K562 (cell line): ENCODE measurements at regions not wholly inside any gene's neighbourhood (a gene's known extent, or its start where the extent isn't known, plus 50 kb on each side); places are given as distances from the start of the nearest gene placed in this dataset.

ENCODE experiments used
- ATAC-seq: fragments of 200-7000 bp; cut with Tn5 transposase; 3 replicates; pipeline ENCODE4 v1.9.1; 2020; ENCODE audit warnings: moderate library complexity
- BruUV-seq: library from RNA; stranded (reverse); fragments of 400-500 nt; replicated peaks from 2 replicates; lab custom pipeline; 2021; lab: Mats Ljungman, UMichigan
- CTCF ChIA-PET: fragments of 300-600 bp; formaldehyde crosslinking; extraction: SDS; loops from one replicate; lab custom pipeline; 2021; ENCODE audit warnings: low intra/inter-chr PET ratio; lab: Yijun Ruan, JAX
- POLR2A ChIA-PET: fragments of 300-600, 350-650 bp; sonication (Branson Sonifier 250); formaldehyde crosslinking; extraction: SDS; loops from one replicate; lab custom pipeline; 2021; ENCODE audit warnings: antibody characterized with exemption, inconsistent platforms; lab: Yijun Ruan, JAX
- DNase-seq, 4 experiments: peaks; one replicate each; pipeline versions ENCODE4 v3.0.0 to v3.0.0-alpha.2; 2011 to 2018; ENCODE audit warnings: low spot score in 3 of 4, mixed read lengths in 3 of 4; ENCODE audit errors: extremely low read depth in 1 of 4
- FAIRE-seq: peaks from 2 replicates; lab custom pipeline; 2011; peaks lifted over from hg19 to GRCh38; lab: Jason Lieb, UNC
- H2AFZ ChIP-seq: 2 replicates; pipeline ENCODE4 v1.6.0; 2011; ENCODE audit warnings: low read depth, low read length, control low read depth, inconsistent platforms
- H3K27ac ChIP-seq: fragments of 200-600 bp; 3 replicates; pipeline ENCODE4 v1.8.0; 2011; ENCODE audit warnings: low read depth, mild to moderate bottlenecking, control low read depth, inconsistent platforms, low read length, moderate library complexity, mixed read lengths; ENCODE audit errors: extremely low read depth
- H3K27me3 ChIP-seq, 2 experiments: fragments of 300-600 bp in 1 of 2; 2 replicates in 1 of 2; 3 replicates in 1 of 2; pipeline versions ENCODE4 v1.6.0 to v1.8.0; 2011; ENCODE audit warnings: inconsistent platforms in 2 of 2, low read length in 2 of 2, mild to moderate bottlenecking in 1 of 2, mixed read lengths in 1 of 2, moderate library complexity in 1 of 2; ENCODE audit not compliant: control insufficient read depth in 2 of 2, insufficient read depth in 2 of 2
- H3K36me3 ChIP-seq: fragments of 300-600 bp; 3 replicates; pipeline ENCODE4 v1.8.0; 2011; ENCODE audit warnings: mild to moderate bottlenecking, low read length, inconsistent platforms; ENCODE audit not compliant: control insufficient read depth, insufficient read depth
- H3K4me1 ChIP-seq, 2 experiments: fragments of 200-600 bp in 1 of 2; replicated peaks in 1 of 2; 2 replicates in 1 of 2; 3 replicates in 1 of 2; pipeline versions ENCODE4 v1.5.1 to v1.8.0; 2011; ENCODE audit warnings: inconsistent platforms in 2 of 2, low read length in 2 of 2, mild to moderate bottlenecking in 1 of 2, mixed read lengths in 1 of 2, moderate library complexity in 1 of 2; ENCODE audit not compliant: control insufficient read depth in 2 of 2, insufficient read depth in 2 of 2
- H3K4me2 ChIP-seq: 2 replicates; pipeline ENCODE4 v1.6.1; 2011; ENCODE audit warnings: low read length, control low read depth, inconsistent platforms, mixed read lengths; ENCODE audit not compliant: insufficient read depth
- H3K4me3 ChIP-seq: fragments of 200-600 bp; sonication (generic), shearing (Covaris generic); 2 replicates; pipeline ENCODE4 v1.5.1; 2016; ENCODE audit warnings: control low read depth, inconsistent platforms
- H3K79me2 ChIP-seq: fragments of 200-600 bp; 3 replicates; pipeline ENCODE4 v1.8.0; 2011; ENCODE audit warnings: low read length, inconsistent platforms; ENCODE audit not compliant: control insufficient read depth, insufficient read depth
- H3K9ac ChIP-seq, 2 experiments: 2 replicates each; pipeline versions ENCODE4 v1.6.0 to v1.6.1; 2011; ENCODE audit warnings: low read depth in 2 of 2, low read length in 2 of 2, control low read depth in 1 of 2, inconsistent platforms in 1 of 2, mild to moderate bottlenecking in 1 of 2, mixed read lengths in 1 of 2; ENCODE audit not compliant: insufficient read depth in 1 of 2
- H3K9me1 ChIP-seq: one replicate; pipeline ENCODE4 v1.6.0; 2011; ENCODE audit warnings: inconsistent platforms, mild to moderate bottlenecking, low read length, moderate library complexity; ENCODE audit not compliant: control insufficient read depth, insufficient read depth
- H3K9me3 ChIP-seq: replicated peaks from 2 replicates; pipeline ENCODE4 v1.5.1; 2011; ENCODE audit warnings: low read depth, low read length, inconsistent platforms; ENCODE audit not compliant: control insufficient read depth, insufficient read depth
- H4K20me1 ChIP-seq: replicated peaks from 2 replicates; pipeline ENCODE4 v1.6.1; 2011; ENCODE audit warnings: low read length, inconsistent platforms, mixed read lengths; ENCODE audit not compliant: control insufficient read depth, insufficient read depth
- FOXM1 ChIP-seq, 2 experiments: fragments of 450-650 bp in 1 of 2; sonication (generic) in 1 of 2; formaldehyde crosslinking in 1 of 2; IDR thresholded peaks; 2 replicates each; pipeline versions ENCODE4 v1.6.1 to v1.9.0; 2017 to 2022; ENCODE audit warnings: low read depth in 2 of 2, mild to moderate bottlenecking in 2 of 2, missing genetic modification reagents in 1 of 2, moderate library complexity in 1 of 2
- HIVEP1 ChIP-seq: fragments of 250-450 bp; sonication (Bioruptor Pico); IDR thresholded peaks from 2 replicates; pipeline ENCODE4 v1.4.0; 2020; ENCODE audit warnings: mild to moderate bottlenecking
- HLTF ChIP-seq: fragments of 450-650 bp; IDR thresholded peaks from 2 replicates; pipeline ENCODE4 v1.6.1; 2016
- HNRNPL ChIP-seq: fragments of 200-400 bp; formaldehyde crosslinking; IDR thresholded peaks from 2 replicates; pipeline ENCODE4 v1.6.1; 2017; ENCODE audit warnings: low read depth, mild to moderate bottlenecking, low read length
- JUND ChIP-seq, 2 experiments: IDR thresholded peaks; 2 replicates in 1 of 2; 3 replicates in 1 of 2; pipeline ENCODE4 v1.6.1; 2011; ENCODE audit warnings: borderline replicate concordance in 2 of 2, low read depth in 2 of 2, low read length in 2 of 2, improper control_type of control experiment in 1 of 2, missing biosample characterization in 1 of 2, missing genetic modification characterization in 1 of 2, missing genetic modification reagents in 1 of 2
- MXD1 ChIP-seq: fragments of 250-450 bp; sonication (Bioruptor Pico); IDR thresholded peaks from 2 replicates; pipeline ENCODE4 v1.8.0; 2021; ENCODE audit warnings: borderline replicate concordance, mild to moderate bottlenecking, moderate library complexity; ENCODE audit not compliant: poor library complexity, severe bottlenecking
- NFIC ChIP-seq: fragments of 450-650 bp; IDR thresholded peaks from 2 replicates; pipeline ENCODE4 v1.6.1; 2017; ENCODE audit warnings: mild to moderate bottlenecking, inconsistent platforms
- NR2C2 ChIP-seq, 2 experiments: fragments of 200-800 bp in 1 of 2; sonication (Bioruptor generic) in 1 of 2; sonication (generic) in 1 of 2; formaldehyde crosslinking in 1 of 2; IDR thresholded peaks; 2 replicates each; pipeline versions ENCODE4 v1.6.1 to v1.8.0; 2016 to 2022; ENCODE audit warnings: mild to moderate bottlenecking in 1 of 2, missing compliant biosample characterization in 1 of 2, missing genetic modification characterization in 1 of 2, missing genetic modification reagents in 1 of 2
- PHTF2 ChIP-seq: fragments of 250-450 bp; sonication (Bioruptor Pico); IDR thresholded peaks from 2 replicates; pipeline ENCODE4 v1.5.0; 2021; ENCODE audit warnings: mild to moderate bottlenecking
- RBM39 ChIP-seq: fragments of 200-400 bp; formaldehyde crosslinking; optimal IDR thresholded peaks from 2 replicates; pipeline ENCODE3; 2018; ENCODE audit warnings: low read depth, low read length
- RCOR1 ChIP-seq, 2 experiments: IDR thresholded peaks; 2 replicates each; pipeline ENCODE4 v1.6.1; 2012; ENCODE audit warnings: low read depth in 2 of 2, low read length in 2 of 2, borderline replicate concordance in 1 of 2, improper control_type of control experiment in 1 of 2
- ZBTB17 ChIP-seq: fragments of 450-650 bp; formaldehyde crosslinking; IDR thresholded peaks from 2 replicates; pipeline ENCODE4 v1.4.0; 2020; ENCODE audit warnings: mild to moderate bottlenecking
- ZNF764 ChIP-seq: fragments of 250-450 bp; sonication (Bioruptor Pico); IDR thresholded peaks from 2 replicates; pipeline ENCODE4 v1.4.0; 2020; ENCODE audit warnings: low read depth, mild to moderate bottlenecking, moderate library complexity
- WGBS: fragments of 100-300 bp; shearing (Covaris generic); methylation state at CpG from one replicate; pipeline ENCODE4 v1.1.6; 2016; ENCODE audit warnings: low coverage, mixed read lengths; ENCODE audit not compliant: insufficient coverage; ENCODE audit errors: missing lambda C conversion rate; 5-methylcytosine and 5-hydroxymethylcytosine counted together
- in situ Hi-C: fragments of 300-500 bp; cut with MboI; formaldehyde crosslinking; loops from 4 replicates; pipeline ENCODE4 v1.15.0; 2018; ENCODE audit warnings: inconsistent platforms, mixed read lengths
- intact Hi-C: fragments of 100-400 bp; cut with micrococcal nuclease; formaldehyde crosslinking; loops from 2 replicates; pipeline ENCODE4 v1.14.2; 2022
- TF ChIP-seq, protein P1 (sequence below), 2 experiments: fragments of 450-650 bp; IDR thresholded peaks; 2 replicates each; pipeline ENCODE4 v1.6.1; 2018; ENCODE audit warnings: mild to moderate bottlenecking in 2 of 2, low read depth in 1 of 2; ENCODE audit not compliant: partially characterized antibody in 2 of 2
- TF ChIP-seq, protein P2 (sequence below): fragments of 450-650 bp; IDR thresholded peaks from 2 replicates; pipeline ENCODE4 v1.6.1; 2016; ENCODE audit warnings: borderline replicate concordance

GRCh38 chr15:31574766-31575165 lies 248.1 kb downstream of the KLF13 start (continued):
- TF ChIP-seq JUND (IDR thresholded peaks at IDR 0.05; ENCODE audit: borderline replicate concordance, low read depth, low read length) (no peak), JUND (tag; IDR thresholded peaks at IDR 0.05; ENCODE audit: borderline replicate concordance, low read depth, low read length) (no peak)

DNA sequence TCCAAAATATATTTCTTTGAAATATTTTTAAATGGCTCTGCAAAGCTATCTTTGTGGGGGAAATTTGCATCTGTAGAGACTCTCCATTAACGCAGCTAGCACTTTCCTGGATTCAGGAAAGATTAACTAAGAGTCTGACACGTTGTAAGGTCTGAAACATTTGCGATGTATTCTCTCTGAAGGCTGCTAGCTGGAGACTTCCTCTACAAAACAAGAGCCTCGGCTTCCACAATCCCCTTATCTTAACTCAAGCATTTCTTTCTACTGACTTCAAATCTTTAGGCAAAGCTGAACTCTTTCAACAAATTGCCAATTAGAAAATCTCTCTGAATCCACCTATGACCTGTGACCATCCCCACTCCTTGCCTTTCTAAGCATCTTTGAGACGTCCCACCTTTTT lies 250.5 kb downstream of the KLF13 start:
- no peak for FAIRE-seq
- TF ChIP-seq HIVEP1 (CRISPR knock-in tag), result no peak
- TF ChIP-seq, protein P1, sequence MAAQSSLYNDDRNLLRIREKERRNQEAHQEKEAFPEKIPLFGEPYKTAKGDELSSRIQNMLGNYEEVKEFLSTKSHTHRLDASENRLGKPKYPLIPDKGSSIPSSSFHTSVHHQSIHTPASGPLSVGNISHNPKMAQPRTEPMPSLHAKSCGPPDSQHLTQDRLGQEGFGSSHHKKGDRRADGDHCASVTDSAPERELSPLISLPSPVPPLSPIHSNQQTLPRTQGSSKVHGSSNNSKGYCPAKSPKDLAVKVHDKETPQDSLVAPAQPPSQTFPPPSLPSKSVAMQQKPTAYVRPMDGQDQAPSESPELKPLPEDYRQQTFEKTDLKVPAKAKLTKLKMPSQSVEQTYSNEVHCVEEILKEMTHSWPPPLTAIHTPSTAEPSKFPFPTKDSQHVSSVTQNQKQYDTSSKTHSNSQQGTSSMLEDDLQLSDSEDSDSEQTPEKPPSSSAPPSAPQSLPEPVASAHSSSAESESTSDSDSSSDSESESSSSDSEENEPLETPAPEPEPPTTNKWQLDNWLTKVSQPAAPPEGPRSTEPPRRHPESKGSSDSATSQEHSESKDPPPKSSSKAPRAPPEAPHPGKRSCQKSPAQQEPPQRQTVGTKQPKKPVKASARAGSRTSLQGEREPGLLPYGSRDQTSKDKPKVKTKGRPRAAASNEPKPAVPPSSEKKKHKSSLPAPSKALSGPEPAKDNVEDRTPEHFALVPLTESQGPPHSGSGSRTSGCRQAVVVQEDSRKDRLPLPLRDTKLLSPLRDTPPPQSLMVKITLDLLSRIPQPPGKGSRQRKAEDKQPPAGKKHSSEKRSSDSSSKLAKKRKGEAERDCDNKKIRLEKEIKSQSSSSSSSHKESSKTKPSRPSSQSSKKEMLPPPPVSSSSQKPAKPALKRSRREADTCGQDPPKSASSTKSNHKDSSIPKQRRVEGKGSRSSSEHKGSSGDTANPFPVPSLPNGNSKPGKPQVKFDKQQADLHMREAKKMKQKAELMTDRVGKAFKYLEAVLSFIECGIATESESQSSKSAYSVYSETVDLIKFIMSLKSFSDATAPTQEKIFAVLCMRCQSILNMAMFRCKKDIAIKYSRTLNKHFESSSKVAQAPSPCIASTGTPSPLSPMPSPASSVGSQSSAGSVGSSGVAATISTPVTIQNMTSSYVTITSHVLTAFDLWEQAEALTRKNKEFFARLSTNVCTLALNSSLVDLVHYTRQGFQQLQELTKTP (IDR thresholded peaks at IDR 0.05; ENCODE audit: low read depth in 1 of 2, partially characterized antibody in 2 of 2), result no peak
- TF ChIP-seq NFIC, result no peak
- TF ChIP-seq, protein P2, sequence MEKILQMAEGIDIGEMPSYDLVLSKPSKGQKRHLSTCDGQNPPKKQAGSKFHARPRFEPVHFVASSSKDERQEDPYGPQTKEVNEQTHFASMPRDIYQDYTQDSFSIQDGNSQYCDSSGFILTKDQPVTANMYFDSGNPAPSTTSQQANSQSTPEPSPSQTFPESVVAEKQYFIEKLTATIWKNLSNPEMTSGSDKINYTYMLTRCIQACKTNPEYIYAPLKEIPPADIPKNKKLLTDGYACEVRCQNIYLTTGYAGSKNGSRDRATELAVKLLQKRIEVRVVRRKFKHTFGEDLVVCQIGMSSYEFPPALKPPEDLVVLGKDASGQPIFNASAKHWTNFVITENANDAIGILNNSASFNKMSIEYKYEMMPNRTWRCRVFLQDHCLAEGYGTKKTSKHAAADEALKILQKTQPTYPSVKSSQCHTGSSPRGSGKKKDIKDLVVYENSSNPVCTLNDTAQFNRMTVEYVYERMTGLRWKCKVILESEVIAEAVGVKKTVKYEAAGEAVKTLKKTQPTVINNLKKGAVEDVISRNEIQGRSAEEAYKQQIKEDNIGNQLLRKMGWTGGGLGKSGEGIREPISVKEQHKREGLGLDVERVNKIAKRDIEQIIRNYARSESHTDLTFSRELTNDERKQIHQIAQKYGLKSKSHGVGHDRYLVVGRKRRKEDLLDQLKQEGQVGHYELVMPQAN, result no peak
- TF ChIP-seq FOXM1 (IDR thresholded peaks at IDR 0.05; ENCODE audit: low read depth), result no peak
- TF ChIP-seq FOXM1 (CRISPR knock-in tag; IDR thresholded peaks at IDR 0.05; ENCODE audit: low read depth), result no peak
- TF ChIP-seq RBM39, result no peak
- no peak for TF ChIP-seq PHTF2 (CRISPR knock-in tag)
- TF ChIP-seq HNRNPL, result no peak
- TF ChIP-seq MXD1, result no peak
- no peak for TF ChIP-seq ZBTB17 (CRISPR knock-in tag)
- TF ChIP-seq NR2C2 (CRISPR knock-in tag; IDR thresholded peaks at IDR 0.05), result no peak
- TF ChIP-seq NR2C2 (tag; IDR thresholded peaks at IDR 0.05), result no peak
- no peak for TF ChIP-seq RCOR1 (IDR thresholded peaks at IDR 0.05; ENCODE audit: borderline replicate concordance in 1 of 2, low read depth in 2 of 2, low read length in 2 of 2)
- TF ChIP-seq HLTF, result no peak
- TF ChIP-seq ZNF764 (CRISPR knock-in tag), result no peak

More for the DNA sequence above, 250.5 kb downstream of the KLF13 start:
- ChIA-PET CTCF (no interaction called here), POLR2A (no interaction called here)
- Histone ChIP-seq H3K4me3 (no peak overlapping the region), H3K27ac (no peak overlapping the region), H2AFZ (no peak overlapping the region), H3K9me3 (no peaks in the 10 kb centered on the region), H3K27me3 (no peaks in the 10 kb centered on the region), H3K79me2 (no peaks in the 10 kb centered on the region), H3K36me3 (no peaks in the 10 kb centered on the region), H3K4me1 (no peaks in the 10 kb centered on the region), H3K9ac (no peak overlapping the region), H4K20me1 (no peaks in the 10 kb centered on the region), H3K4me2 (no peak overlapping the region), H3K9me1 (no peaks in the 10 kb centered on the region)
- ATAC-seq (no peak), DNase-seq (no peak)
- intact Hi-C loops (no loop called here), in situ Hi-C loops (no loop called here)
- no TSS peak for BruUV-seq
- WGBS, result 0% methylated on average over 5 of the region's 5 CpGs
